Parathyroid adenoma (tissue), 2 donors: ENCODE measurements at regions not wholly inside any gene's neighbourhood (a gene's known extent, or its start where the extent isn't known, plus 50 kb on each side); places are given as distances from the start of the nearest gene placed in this dataset.

ENCODE experiments used
- H2AFZ ChIP-seq: fragments of 300-600 bp; sonication (generic); one replicate; pipeline ENCODE4 v1.7.0; 2017; ENCODE audit warnings: antibody characterized with exemption, mild to moderate bottlenecking
- H3K27ac ChIP-seq: fragments of 300-600 bp; sonication (generic); one replicate; pipeline ENCODE4 v1.7.0; 2017
- H3K27me3 ChIP-seq: fragments of 300-600 bp; sonication (generic); one replicate; pipeline ENCODE4 v1.7.0; 2017; ENCODE audit warnings: low read length; ENCODE audit not compliant: control insufficient read depth, insufficient read depth
- H3K36me3 ChIP-seq: fragments of 300-600 bp; sonication (generic); one replicate; pipeline ENCODE4 v1.7.0; 2017; ENCODE audit warnings: low read length; ENCODE audit not compliant: control insufficient read depth, insufficient read depth
- H3K4me1 ChIP-seq: fragments of 300-600 bp; sonication (generic); one replicate; pipeline ENCODE4 v1.7.0; 2017; ENCODE audit warnings: control low read depth
- H3K4me2 ChIP-seq: fragments of 300-600 bp; sonication (generic); one replicate; pipeline ENCODE4 v1.7.0; 2017; ENCODE audit warnings: low read length
- H3K4me3 ChIP-seq: fragments of 300-600 bp; sonication (generic); one replicate; pipeline ENCODE4 v1.7.0; 2017; ENCODE audit warnings: low read depth, low read length
- H3K79me2 ChIP-seq: fragments of 300-600 bp; sonication (generic); one replicate; pipeline ENCODE4 v1.7.0; 2017; ENCODE audit warnings: control low read depth
- H3K9ac ChIP-seq: fragments of 300-600 bp; sonication (generic); one replicate; pipeline ENCODE4 v1.7.0; 2017; ENCODE audit warnings: mild to moderate bottlenecking
- H3K9me3 ChIP-seq: fragments of 300-600 bp; sonication (generic); one replicate; pipeline ENCODE4 v1.7.0; 2017; ENCODE audit warnings: low read length; ENCODE audit not compliant: control insufficient read depth
- TF ChIP-seq, protein P1 (sequence below): fragments of 300-600 bp; sonication (generic); IDR thresholded peaks from one replicate; pipeline ENCODE4 v1.7.0; 2017; ENCODE audit warnings: antibody characterized with exemption, mild to moderate bottlenecking
- donor health status: primary hyperparathyroidism.

- H3K27me3 ChIP-seq: no peaks in the 10 kb centered on the region
- TF ChIP-seq, protein P1, sequence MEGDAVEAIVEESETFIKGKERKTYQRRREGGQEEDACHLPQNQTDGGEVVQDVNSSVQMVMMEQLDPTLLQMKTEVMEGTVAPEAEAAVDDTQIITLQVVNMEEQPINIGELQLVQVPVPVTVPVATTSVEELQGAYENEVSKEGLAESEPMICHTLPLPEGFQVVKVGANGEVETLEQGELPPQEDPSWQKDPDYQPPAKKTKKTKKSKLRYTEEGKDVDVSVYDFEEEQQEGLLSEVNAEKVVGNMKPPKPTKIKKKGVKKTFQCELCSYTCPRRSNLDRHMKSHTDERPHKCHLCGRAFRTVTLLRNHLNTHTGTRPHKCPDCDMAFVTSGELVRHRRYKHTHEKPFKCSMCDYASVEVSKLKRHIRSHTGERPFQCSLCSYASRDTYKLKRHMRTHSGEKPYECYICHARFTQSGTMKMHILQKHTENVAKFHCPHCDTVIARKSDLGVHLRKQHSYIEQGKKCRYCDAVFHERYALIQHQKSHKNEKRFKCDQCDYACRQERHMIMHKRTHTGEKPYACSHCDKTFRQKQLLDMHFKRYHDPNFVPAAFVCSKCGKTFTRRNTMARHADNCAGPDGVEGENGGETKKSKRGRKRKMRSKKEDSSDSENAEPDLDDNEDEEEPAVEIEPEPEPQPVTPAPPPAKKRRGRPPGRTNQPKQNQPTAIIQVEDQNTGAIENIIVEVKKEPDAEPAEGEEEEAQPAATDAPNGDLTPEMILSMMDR: no peak
- peak overlapping the region; percentile 38 for H3K4me2 ChIP-seq
- H3K4me3 ChIP-seq: peak overlapping the region; percentile 2
- H3K4me1 ChIP-seq: peaks cover 65% of the 10 kb centered on the region
- H3K27ac ChIP-seq: peak overlapping the region; percentile 96
- no peaks in the 10 kb centered on the region for H3K9me3 ChIP-seq
- peak overlapping the region; percentile 2 for H2AFZ ChIP-seq
- H3K36me3 ChIP-seq: no peaks in the 10 kb centered on the region
- peaks cover 6% of the 10 kb centered on the region for H3K79me2 ChIP-seq
- no peak overlapping the region for H3K9ac ChIP-seq
Measured at GRCh38 chr6:146905181-146905704, 299.0 kb upstream of the STXBP5 start.

GRCh38 chr6:146908786-146909185 is 295.4 kb upstream of the STXBP5 start:
- no peak overlapping the region for H3K4me2 ChIP-seq
- TF ChIP-seq, protein P1: no peak
- H3K4me1 ChIP-seq: peaks cover 68% of the 10 kb centered on the region
- H3K79me2 ChIP-seq: no peaks in the 10 kb centered on the region
- H3K9ac ChIP-seq: no peak overlapping the region
- no peak overlapping the region for H3K27ac ChIP-seq
- no peaks in the 10 kb centered on the region for H3K9me3 ChIP-seq
- H3K36me3 ChIP-seq: no peaks in the 10 kb centered on the region
- H2AFZ ChIP-seq: peak overlapping the region; percentile 14
- H3K4me3 ChIP-seq: no peak overlapping the region
- no peaks in the 10 kb centered on the region for H3K27me3 ChIP-seq

GRCh38 chr6:146909376-146909775 is 294.8 kb upstream of the STXBP5 start:
- no peaks in the 10 kb centered on the region for H3K9me3 ChIP-seq
- no peak overlapping the region for H3K9ac ChIP-seq
- TF ChIP-seq, protein P1: no peak
- no peaks in the 10 kb centered on the region for H3K79me2 ChIP-seq
- no peak overlapping the region for H3K4me2 ChIP-seq
- no peaks in the 10 kb centered on the region for H3K36me3 ChIP-seq
- H3K27me3 ChIP-seq: no peaks in the 10 kb centered on the region
- peak overlapping the region; percentile 14 for H2AFZ ChIP-seq
- H3K4me1 ChIP-seq: peaks cover 68% of the 10 kb centered on the region
- no peak overlapping the region for H3K4me3 ChIP-seq
- no peak overlapping the region for H3K27ac ChIP-seq

DNA sequence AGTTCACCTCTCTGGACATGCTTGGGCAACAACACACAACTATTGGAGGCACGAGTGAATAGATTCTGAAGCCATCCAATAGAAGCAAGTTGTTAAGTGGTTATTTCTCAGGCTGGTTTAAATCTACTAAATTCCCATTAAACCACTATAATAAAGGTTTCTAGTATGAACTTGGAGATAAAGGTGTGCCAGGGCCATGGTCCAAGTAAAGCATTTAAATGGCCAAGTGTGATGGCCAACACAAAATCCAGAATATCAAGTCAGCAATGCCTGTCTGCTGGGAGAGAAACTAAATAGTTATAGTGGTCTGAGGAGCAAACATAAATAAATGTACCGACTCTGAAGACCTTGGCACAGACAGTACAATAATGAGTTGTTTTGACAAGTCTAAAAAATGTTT is 294.3 kb upstream of the STXBP5 start:
- no peak overlapping the region for H3K4me3 ChIP-seq
- H3K79me2 ChIP-seq: no peaks in the 10 kb centered on the region
- no peak overlapping the region for H3K9ac ChIP-seq
- no peaks in the 10 kb centered on the region for H3K9me3 ChIP-seq
- no peaks in the 10 kb centered on the region for H3K27me3 ChIP-seq
- peaks cover 66% of the 10 kb centered on the region for H3K4me1 ChIP-seq
- H3K27ac ChIP-seq: peak overlapping the region; percentile 98
- H2AFZ ChIP-seq: no peak overlapping the region
- H3K36me3 ChIP-seq: no peaks in the 10 kb centered on the region
- TF ChIP-seq, protein P1: no peak
- no peak overlapping the region for H3K4me2 ChIP-seq

DNA sequence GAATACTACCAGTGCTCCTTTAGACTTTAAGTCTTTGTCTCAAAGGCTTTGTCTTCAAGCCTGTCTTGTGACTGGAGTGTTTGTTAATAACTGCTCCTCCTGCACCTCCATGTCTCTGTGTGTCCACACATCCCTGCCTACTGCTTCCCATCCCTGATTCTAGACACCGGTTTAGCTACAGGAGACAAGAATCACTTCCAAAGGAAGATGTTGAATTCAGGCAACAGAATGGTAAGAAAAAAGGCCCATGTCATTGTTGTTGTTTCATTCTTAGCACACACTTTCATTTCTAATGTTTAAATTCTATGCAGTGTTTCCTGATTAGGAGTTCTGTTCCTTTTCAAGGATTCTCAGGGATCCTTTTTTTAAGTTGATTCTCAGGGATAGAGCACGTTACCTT is 293.6 kb upstream of the STXBP5 start:
- no peaks in the 10 kb centered on the region for H3K27me3 ChIP-seq
- H3K9ac ChIP-seq: no peak overlapping the region
- TF ChIP-seq, protein P1: no peak
- H3K4me1 ChIP-seq: peaks cover 63% of the 10 kb centered on the region
- H3K9me3 ChIP-seq: no peaks in the 10 kb centered on the region
- no peaks in the 10 kb centered on the region for H3K79me2 ChIP-seq
- no peak overlapping the region for H3K4me2 ChIP-seq
- H3K36me3 ChIP-seq: no peaks in the 10 kb centered on the region
- H2AFZ ChIP-seq: peak overlapping the region; percentile 60
- H3K4me3 ChIP-seq: no peak overlapping the region
- peak overlapping the region; percentile 98 for H3K27ac ChIP-seq
